Fibroblast of upper back skin (primary cell): ENCODE measurements at regions not wholly inside any gene's neighbourhood (a gene's known extent, or its start where the extent isn't known, plus 50 kb on each side); places are given as distances from the start of the nearest gene placed in this dataset.
A peak's percentile ranks its signal among the peaks of the same experiment; 100 is the strongest.
"Not testable (repeated sequence)": the region's sequence is repeated elsewhere in the genome, so short reads cannot be mapped to it uniquely, and the experiment has no call there.

Source experiments
- DNase-seq: peaks from one replicate; pipeline ENCODE4 v3.0.0-alpha.2; 2013

GRCh38 chr13:49859560-49859959 lies 67.1 kb upstream of the KPNA3 start:
- DNase-seq = peak; percentile 89

GRCh38 chr13:49858178-49858856 lies 65.8 kb upstream of the KPNA3 start:
- peak; percentile 96 for DNase-seq

DNA sequence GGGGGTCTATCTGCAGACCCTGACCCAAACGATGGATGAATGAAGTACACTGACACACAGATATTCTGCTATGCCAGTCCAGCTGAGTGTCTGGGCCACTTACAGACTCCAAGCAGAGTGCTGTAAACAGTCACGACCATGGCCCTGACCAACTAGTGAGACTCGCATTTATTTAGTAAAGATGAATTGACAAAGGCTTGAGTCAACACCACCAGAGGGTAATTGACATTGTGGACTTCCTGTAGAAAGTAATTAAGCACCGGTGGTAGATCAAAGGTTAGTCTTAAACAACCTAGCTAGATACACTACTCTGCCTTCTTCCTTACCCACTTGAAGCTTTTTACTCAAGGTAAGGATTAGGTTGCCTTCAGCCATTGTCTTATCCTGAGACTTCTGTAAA lies 63.4 kb upstream of the KPNA3 start:
- no peak for DNase-seq

DNA sequence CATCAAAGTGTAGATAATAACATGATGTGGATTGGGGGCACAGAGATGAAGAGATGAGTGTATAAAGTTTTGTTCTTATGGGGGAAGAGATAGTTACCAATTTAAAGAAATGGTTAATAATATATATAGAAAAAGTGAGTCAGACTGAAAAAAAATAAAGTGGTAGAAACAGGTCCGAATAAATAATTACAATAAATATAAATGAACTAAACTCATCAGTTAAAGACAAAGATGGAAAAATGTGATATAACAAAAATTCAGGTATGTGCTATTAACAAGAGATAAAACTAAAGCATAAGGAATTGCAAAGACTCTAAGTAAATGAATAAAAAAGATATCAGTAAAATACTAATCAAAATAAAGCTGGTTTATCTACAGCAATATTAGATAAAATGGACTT lies 61.1 kb upstream of the KPNA3 start:
- no peak for DNase-seq

DNA sequence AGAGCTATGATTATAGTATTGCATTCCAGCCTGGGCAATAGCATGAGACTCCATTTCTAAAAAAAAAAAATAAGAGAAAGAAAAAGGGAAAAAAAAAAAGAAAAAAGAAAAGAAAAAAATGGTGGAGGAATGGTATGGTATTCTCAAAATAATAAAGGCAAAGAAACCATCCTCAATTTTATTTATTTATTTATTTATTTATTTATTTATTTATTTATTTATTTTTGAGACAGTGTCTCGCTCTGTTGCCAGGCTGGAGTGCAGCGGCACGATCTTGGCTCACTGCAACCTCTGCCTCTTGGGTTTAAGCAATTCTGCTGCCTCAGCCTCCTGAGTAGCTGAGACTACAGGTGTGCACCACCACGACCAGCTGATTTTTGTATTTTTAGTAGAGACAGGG lies 60.0 kb upstream of the KPNA3 start:
- not testable (repeated sequence) for DNase-seq

DNA sequence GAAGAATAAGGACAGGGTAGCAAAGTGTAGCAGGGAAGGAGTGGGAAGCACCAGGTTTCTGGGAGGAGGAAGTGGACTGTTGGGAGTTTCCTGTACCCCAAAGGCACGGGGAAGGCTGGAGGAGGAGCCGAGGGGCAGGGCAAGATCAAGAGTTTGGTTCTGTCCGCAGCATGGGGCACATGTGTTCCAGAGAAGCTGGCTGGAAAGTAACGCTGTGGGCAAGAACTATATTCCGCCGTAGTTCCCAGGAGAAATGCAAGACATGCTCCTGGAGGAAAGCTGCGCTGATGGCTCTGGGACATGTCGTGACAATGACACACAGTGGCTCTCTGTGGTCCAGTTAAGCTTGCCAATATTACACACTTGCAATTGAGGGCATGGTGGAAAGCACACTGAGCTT lies 51.7 kb upstream of the KPNA3 start:
- no peak for DNase-seq
